DOHH2 (cell line): ENCODE measurements at regions not wholly inside any gene's neighbourhood (a gene's known extent, or its start where the extent isn't known, plus 50 kb on each side); places are given as distances from the start of the nearest gene placed in this dataset.

Source experiments
- H3F3A ChIP-seq: fragments of 200-600 bp; sonication (generic), shearing (Covaris generic); 2 replicates; pipeline ENCODE4 v1.6.0; 2016; ENCODE audit warnings: antibody characterized with exemption, mild to moderate bottlenecking; ENCODE audit not compliant: control insufficient read depth, insufficient read depth
- H3K27ac ChIP-seq: fragments of 200-600 bp; sonication (generic); 2 replicates; pipeline ENCODE4 v1.5.1; 2014; ENCODE audit warnings: low read depth, mild to moderate bottlenecking, low read length, moderate library complexity
- H3K27me3 ChIP-seq: fragments of 200-600 bp; sonication (generic); 2 replicates; pipeline ENCODE4 v1.6.1; 2014; ENCODE audit warnings: mild to moderate bottlenecking, low read length, mixed read lengths; ENCODE audit not compliant: control insufficient read depth
- H3K36me3 ChIP-seq: fragments of 200-600 bp; sonication (generic); 2 replicates; pipeline ENCODE4 v1.6.1; 2014; ENCODE audit warnings: mild to moderate bottlenecking, low read length, moderate library complexity, mixed read lengths; ENCODE audit not compliant: control insufficient read depth
- H3K4me1 ChIP-seq: fragments of 200-600 bp; sonication (generic); 2 replicates; pipeline ENCODE4 v1.6.1; 2014; ENCODE audit warnings: mild to moderate bottlenecking, low read length, mixed read lengths; ENCODE audit not compliant: control insufficient read depth
- H3K4me2 ChIP-seq: fragments of 200-600 bp; sonication (generic); 2 replicates; pipeline ENCODE4 v1.6.0; 2014; ENCODE audit warnings: mild to moderate bottlenecking, low read length, moderate library complexity
- H3K4me3 ChIP-seq: fragments of 200-600 bp; sonication (generic); 2 replicates; pipeline ENCODE4 v1.5.1; 2014; ENCODE audit warnings: mild to moderate bottlenecking, low read length, mixed read lengths
- H3K79me2 ChIP-seq: fragments of 200-600 bp; sonication (generic); 2 replicates; pipeline ENCODE4 v1.6.1; 2014; ENCODE audit warnings: mild to moderate bottlenecking, low read length, mixed read lengths; ENCODE audit not compliant: control insufficient read depth
- H3K9me2 ChIP-seq: fragments of 200-600 bp; sonication (generic); replicated peaks from 2 replicates; pipeline ENCODE4 v1.6.1; 2014; ENCODE audit warnings: mild to moderate bottlenecking, low read length, mixed read lengths; ENCODE audit not compliant: control insufficient read depth
- H3K9me3 ChIP-seq: fragments of 200-600 bp; sonication (generic); 2 replicates; pipeline ENCODE4 v1.6.1; 2014; ENCODE audit warnings: antibody characterized with exemption, low read length, mixed read lengths; ENCODE audit not compliant: control insufficient read depth, insufficient read depth
- H4K20me1 ChIP-seq: fragments of 200-600 bp; sonication (generic); 2 replicates; pipeline ENCODE4 v1.6.0; 2014; ENCODE audit warnings: low read depth, mild to moderate bottlenecking, antibody characterized with exemption, low read length, moderate library complexity; ENCODE audit not compliant: control insufficient read depth, insufficient read depth
- CTCF ChIP-seq: fragments of 200-600 bp; sonication (generic); IDR thresholded peaks from one replicate; pipeline ENCODE4 v1.5.1; 2014; ENCODE audit warnings: antibody characterized with exemption, mild to moderate bottlenecking, low read depth, low read length; ENCODE audit not compliant: poor library complexity, severe bottlenecking
- EZH2phosphoT487 ChIP-seq: fragments of 200-600 bp; sonication (generic); IDR thresholded peaks from 2 replicates; pipeline ENCODE4 v1.6.1; 2017; ENCODE audit warnings: borderline replicate concordance, mild to moderate bottlenecking, antibody characterized with exemption, low read length, moderate library complexity, mixed read lengths

DNA sequence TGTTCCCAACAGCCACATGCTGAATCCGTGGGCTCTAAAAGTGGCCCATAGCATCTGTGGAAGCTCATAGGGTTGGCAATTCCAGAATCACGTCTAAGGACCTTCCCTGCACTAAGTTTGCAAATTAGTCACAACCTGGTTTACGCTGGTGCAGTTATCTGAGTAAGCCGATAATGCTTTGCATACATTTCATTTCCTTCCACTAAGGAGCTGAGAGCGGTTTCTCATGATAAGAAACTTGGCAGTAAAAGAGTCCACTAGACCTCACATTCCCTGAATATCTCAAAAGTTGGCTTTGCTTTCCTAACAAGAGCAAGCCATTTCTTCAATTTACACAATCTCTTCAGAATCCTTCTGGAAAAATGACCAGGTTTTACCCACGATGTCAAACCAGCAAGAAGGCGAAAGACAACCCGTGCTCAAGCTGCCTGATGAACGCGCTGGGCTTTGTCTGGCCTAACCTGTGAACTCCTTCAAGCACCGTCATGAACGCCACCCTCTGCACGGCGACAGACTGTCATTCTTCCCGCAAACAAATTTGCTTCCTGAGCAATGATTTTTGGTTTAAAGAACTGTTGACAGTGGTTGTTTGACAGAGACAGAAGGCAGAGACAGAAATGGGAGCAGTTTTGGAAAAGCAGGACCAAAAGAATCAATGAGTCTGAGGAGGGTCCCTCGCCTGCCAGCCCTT is 73.0 kb upstream of the COPS8 start:
- Histone ChIP-seq H3K4me1 (no peaks in the 10 kb centered on the region), H4K20me1 (no peaks in the 10 kb centered on the region), H3K27ac (no peak overlapping the region), H3K79me2 (no peaks in the 10 kb centered on the region), H3K9me3 (no peaks in the 10 kb centered on the region), H3K4me2 (no peak overlapping the region), H3K36me3 (no peaks in the 10 kb centered on the region), H3K4me3 (no peak overlapping the region), H3K9me2 (no peaks in the 10 kb centered on the region), H3F3A (no peaks in the 10 kb centered on the region), H3K27me3 (peaks cover 3% of the 10 kb centered on the region; the same call in 1 of the 2 replicates)
- TF ChIP-seq CTCF (no peak), EZH2phosphoT487 (no peak)

DNA sequence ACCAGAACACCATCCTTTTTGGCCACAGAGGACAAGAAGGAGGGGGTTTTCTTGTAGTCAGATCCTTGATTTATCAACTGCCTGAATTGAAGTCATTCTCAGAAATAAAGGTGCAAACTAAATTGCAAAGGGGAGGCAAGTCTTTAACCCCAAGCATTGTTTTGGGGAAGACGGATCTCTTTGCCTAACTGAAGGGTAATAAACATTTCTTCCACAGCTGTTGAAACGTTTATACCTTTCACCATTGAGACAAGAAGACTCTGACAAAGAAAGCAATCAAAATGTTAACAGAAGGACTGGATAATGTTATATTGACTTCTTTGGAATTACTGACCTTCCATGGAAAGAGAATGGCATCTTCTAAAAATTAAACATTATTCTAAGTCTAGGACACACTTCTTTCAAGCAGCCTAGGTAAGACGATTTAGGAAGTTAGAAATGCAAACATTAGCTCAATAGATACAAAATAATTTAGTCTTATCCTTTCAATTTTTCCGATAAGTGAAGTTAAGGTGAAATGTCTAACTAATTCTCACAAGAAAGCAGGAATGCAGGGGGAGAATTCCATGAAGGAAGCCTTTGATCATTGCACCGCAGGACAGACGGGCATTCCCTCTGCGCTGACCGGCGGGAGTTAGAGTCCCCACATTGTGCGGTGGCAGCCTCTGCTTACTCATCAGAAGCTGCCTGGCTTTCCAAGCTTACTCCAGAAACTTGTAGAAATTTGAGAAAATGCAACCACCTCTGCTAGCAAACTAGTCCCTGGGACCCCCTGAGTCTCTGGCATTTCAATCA is 69.4 kb upstream of the COPS8 start:
- no peaks in the 10 kb centered on the region for H3K9me2 ChIP-seq
- H3K4me1 ChIP-seq: 0 out of 2 replicates have a peak, but pooled peaks cover 3% of the 10 kb centered on the region
- no peaks in the 10 kb centered on the region for H3K36me3 ChIP-seq
- H3K27me3 ChIP-seq: peaks cover 3% of the 10 kb centered on the region; the same call in 1 of the 2 replicates
- no peaks in the 10 kb centered on the region for H3K79me2 ChIP-seq
- H4K20me1 ChIP-seq: no peaks in the 10 kb centered on the region
- H3K9me3 ChIP-seq: no peaks in the 10 kb centered on the region
- TF ChIP-seq EZH2phosphoT487 (no peak), CTCF (no peak)
- no peaks in the 10 kb centered on the region for H3F3A ChIP-seq
- H3K27ac ChIP-seq: no peak overlapping the region
- no peak overlapping the region for H3K4me2 ChIP-seq
- no peak overlapping the region for H3K4me3 ChIP-seq

DNA sequence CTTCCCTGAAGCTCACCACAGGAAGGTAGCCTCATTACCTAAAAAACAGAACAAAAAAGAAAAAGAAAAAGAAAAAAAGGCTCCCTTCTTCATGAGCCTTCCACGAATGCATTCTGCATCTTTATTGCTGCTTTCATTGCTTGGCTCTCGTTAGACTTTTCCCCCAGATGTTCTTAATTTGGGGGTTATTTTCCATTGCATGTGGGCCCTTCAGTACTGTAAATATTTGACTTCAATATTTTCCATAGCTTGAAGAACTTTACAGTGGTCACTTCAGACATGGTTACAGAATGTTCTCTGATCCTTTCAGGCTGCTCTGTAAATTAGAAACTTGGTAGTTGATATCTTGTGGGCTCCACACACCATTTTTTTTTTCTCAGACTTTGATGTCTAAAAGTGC is 65.6 kb upstream of the COPS8 start:
- no peak overlapping the region for H3K4me2 ChIP-seq
- peaks cover 8% of the 10 kb centered on the region for H3K9me3 ChIP-seq
- H3K4me1 ChIP-seq: 0 out of 2 replicates have a peak, but pooled peaks cover 3% of the 10 kb centered on the region
- no peaks in the 10 kb centered on the region for H3K79me2 ChIP-seq
- no peaks in the 10 kb centered on the region for H4K20me1 ChIP-seq
- TF ChIP-seq EZH2phosphoT487: no peak
- no peak for TF ChIP-seq CTCF
- no peak overlapping the region for H3K27ac ChIP-seq
- H3K4me3 ChIP-seq: no peak overlapping the region
- no peaks in the 10 kb centered on the region for H3K36me3 ChIP-seq
- no peaks in the 10 kb centered on the region for H3F3A ChIP-seq
- H3K9me2 ChIP-seq: no peaks in the 10 kb centered on the region
- no peaks in the 10 kb centered on the region for H3K27me3 ChIP-seq
